Esophagus (tissue), 2 donors: ENCODE measurements at regions not wholly inside any gene's neighbourhood (a gene's known extent, or its start where the extent isn't known, plus 50 kb on each side); places are given as distances from the start of the nearest gene placed in this dataset.

Experiments
- H3K27ac ChIP-seq, 2 donors: one replicate each; pipeline ENCODE4 v1.5.1; 2013; ENCODE audit warnings: low read depth in 2 of 2, mild to moderate bottlenecking in 2 of 2, inconsistent platforms in 1 of 2, low read length in 1 of 2, moderate library complexity in 1 of 2
- H3K27me3 ChIP-seq, 2 donors: one replicate each; pipeline ENCODE4 v1.6.1; 2013; ENCODE audit warnings: low read length in 2 of 2, control low read depth in 1 of 2, mild to moderate bottlenecking in 1 of 2; ENCODE audit not compliant: insufficient read depth in 2 of 2, control insufficient read depth in 1 of 2
- H3K36me3 ChIP-seq, 2 donors: one replicate each; pipeline ENCODE4 v1.6.1; 2013; ENCODE audit warnings: low read length in 1 of 2; ENCODE audit not compliant: control insufficient read depth in 2 of 2, insufficient read depth in 2 of 2
- H3K4me1 ChIP-seq, 2 donors: one replicate each; pipeline ENCODE4 v1.6.1; 2013; ENCODE audit warnings: low read length in 1 of 2; ENCODE audit not compliant: control insufficient read depth in 2 of 2, insufficient read depth in 2 of 2
- H3K4me3 ChIP-seq, 2 donors: one replicate each; pipeline ENCODE4 v1.5.1; 2013; ENCODE audit warnings: low read length in 2 of 2, mild to moderate bottlenecking in 2 of 2, low read depth in 1 of 2, moderate library complexity in 1 of 2
- H3K9me3 ChIP-seq, 2 donors: one replicate each; pipeline ENCODE4 v1.6.1; 2013; ENCODE audit warnings: mild to moderate bottlenecking in 2 of 2, low read depth in 1 of 2, low read length in 1 of 2, moderate library complexity in 1 of 2; ENCODE audit not compliant: control insufficient read depth in 2 of 2, insufficient read depth in 1 of 2
- WGBS, 2 donors: extraction: QIAGEN DNeasy Blood & Tissue Kit; methylation state at CpG; one replicate each; pipeline ENCODE4 v1.1.7; 2013; 5-methylcytosine and 5-hydroxymethylcytosine counted together
- donor health status: healthy with polysubstance abuse.
- donor health status: Bipolar disorder and iron deficiency.

GRCh38 chr2:51718881-51719280 is 686.9 kb upstream of the NRXN1 start:
- Histone ChIP-seq H3K9me3 (no peaks in the 10 kb centered on the region), H3K36me3 (no peaks in the 10 kb centered on the region), H3K27ac (no peak overlapping the region), H3K4me3 (no peak overlapping the region), H3K4me1 (no peaks in the 10 kb centered on the region), H3K27me3 (no peaks in the 10 kb centered on the region)

GRCh38 chr2:51717312-51717711 is 685.4 kb upstream of the NRXN1 start:
- Histone ChIP-seq H3K27ac (no peak overlapping the region), H3K4me3 (no peak overlapping the region), H3K36me3 (no peaks in the 10 kb centered on the region), H3K9me3 (no peaks in the 10 kb centered on the region), H3K27me3 (no peaks in the 10 kb centered on the region), H3K4me1 (no peaks in the 10 kb centered on the region)
- WGBS, 2 donors, result 85% methylated on average over 3 of the region's 3 CpGs

GRCh38 chr2:51711766-51712165 is 679.8 kb upstream of the NRXN1 start:
- Histone ChIP-seq H3K27ac (no peak overlapping the region), H3K4me1 (no peaks in the 10 kb centered on the region), H3K9me3 (no peaks in the 10 kb centered on the region), H3K36me3 (no peaks in the 10 kb centered on the region), H3K4me3 (no peak overlapping the region), H3K27me3 (no peaks in the 10 kb centered on the region)
- WGBS, 2 donors, result 76 to 87% methylated on average over 3 of the region's 3 CpGs

GRCh38 chr2:51710222-51710621 is 678.3 kb upstream of the NRXN1 start:
- WGBS, 2 donors, result 55 to 64% methylated on average over 3 of the region's 3 CpGs
- H3K27ac ChIP-seq, result no peak overlapping the region
- no peaks in the 10 kb centered on the region for H3K4me1 ChIP-seq
- no peaks in the 10 kb centered on the region for H3K36me3 ChIP-seq
- H3K27me3 ChIP-seq, result no peaks in the 10 kb centered on the region
- no peaks in the 10 kb centered on the region for H3K9me3 ChIP-seq
- no peak overlapping the region for H3K4me3 ChIP-seq

GRCh38 chr2:51707625-51708024 is 675.7 kb upstream of the NRXN1 start:
- H3K27ac ChIP-seq, result no peak overlapping the region
- no peak overlapping the region for H3K4me3 ChIP-seq
- WGBS, 2 donors, result 76 to 85% methylated on average over 3 of the region's 3 CpGs
- no peaks in the 10 kb centered on the region for H3K9me3 ChIP-seq
- H3K36me3 ChIP-seq, result no peaks in the 10 kb centered on the region
- no peaks in the 10 kb centered on the region for H3K27me3 ChIP-seq
- H3K4me1 ChIP-seq, result no peaks in the 10 kb centered on the region

- no peaks in the 10 kb centered on the region for H3K36me3 ChIP-seq
- H3K9me3 ChIP-seq, result no peaks in the 10 kb centered on the region
- no peak overlapping the region for H3K4me3 ChIP-seq
- H3K4me1 ChIP-seq, result no peaks in the 10 kb centered on the region
- no peaks in the 10 kb centered on the region for H3K27me3 ChIP-seq
- 62 to 64% methylated on average over 3 of the region's 3 CpGs for WGBS, 2 donors
- H3K27ac ChIP-seq, result no peak overlapping the region
Measured at GRCh38 chr2:51706220-51706619, 674.3 kb upstream of the NRXN1 start.

GRCh38 chr2:51705417-51705816 is 673.5 kb upstream of the NRXN1 start:
- H3K36me3 ChIP-seq, result no peaks in the 10 kb centered on the region
- no peaks in the 10 kb centered on the region for H3K27me3 ChIP-seq
- no peak overlapping the region for H3K27ac ChIP-seq
- H3K4me1 ChIP-seq, result no peaks in the 10 kb centered on the region
- 76 to 88% methylated on average over 1 of the region's 1 CpG for WGBS, 2 donors
- no peak overlapping the region for H3K4me3 ChIP-seq
- no peaks in the 10 kb centered on the region for H3K9me3 ChIP-seq

- Histone ChIP-seq H3K9me3 (no peaks in the 10 kb centered on the region), H3K4me3 (no peak overlapping the region), H3K36me3 (no peaks in the 10 kb centered on the region), H3K4me1 (no peaks in the 10 kb centered on the region), H3K27ac (no peak overlapping the region), H3K27me3 (no peaks in the 10 kb centered on the region)
- WGBS, 2 donors, result 71 to 74% methylated on average over 3 of the region's 3 CpGs
Measured at GRCh38 chr2:51698021-51698420, 666.1 kb upstream of the NRXN1 start.

GRCh38 chr2:51697095-51697494 is 665.2 kb upstream of the NRXN1 start:
- Histone ChIP-seq H3K27ac (no peak overlapping the region), H3K36me3 (no peaks in the 10 kb centered on the region), H3K9me3 (no peaks in the 10 kb centered on the region), H3K4me3 (no peak overlapping the region), H3K27me3 (no peaks in the 10 kb centered on the region), H3K4me1 (no peaks in the 10 kb centered on the region)
- WGBS, 2 donors, result 47 to 54% methylated on average over 5 of the region's 5 CpGs

GRCh38 chr2:51695531-51695930 is 663.6 kb upstream of the NRXN1 start:
- Histone ChIP-seq H3K27ac (no peak overlapping the region), H3K9me3 (no peaks in the 10 kb centered on the region), H3K27me3 (no peaks in the 10 kb centered on the region), H3K36me3 (no peaks in the 10 kb centered on the region), H3K4me1 (no peaks in the 10 kb centered on the region), H3K4me3 (no peak overlapping the region)
- 70 to 88% methylated on average over 1 of the region's 1 CpG for WGBS, 2 donors
